Endothelial cell of umbilical vein (primary cell): ENCODE measurements at regions not wholly inside any gene's neighbourhood (a gene's known extent, or its start where the extent isn't known, plus 50 kb on each side); places are given as distances from the start of the nearest gene placed in this dataset.

Experiments
- BruUV-seq: library from RNA; stranded (reverse); fragments of 400-500 nt; replicated peaks from 2 replicates; lab custom pipeline; 2021; lab: Mats Ljungman, UMichigan
- CTCF ChIA-PET: fragments of 300-600, 350-600 bp; sonication (Branson Sonifier 250); formaldehyde crosslinking; loops from one replicate; lab custom pipeline; 2021; ENCODE audit warnings: antibody characterized with exemption, inconsistent platforms; lab: Charles Lee
- POLR2A ChIA-PET: fragments of 300-600, 350-600 bp; sonication (Branson Sonifier 250); formaldehyde crosslinking; loops from one replicate; lab custom pipeline; 2021; ENCODE audit warnings: antibody characterized with exemption, inconsistent platforms; lab: Charles Lee
- DNase-seq: peaks from one replicate; pipeline ENCODE4 v3.0.0-alpha.2; 2011; ENCODE audit warnings: low read depth, low spot score
- FAIRE-seq: peaks from 2 replicates; lab custom pipeline; 2011; peaks lifted over from hg19 to GRCh38; lab: Jason Lieb, UNC
- H2AFZ ChIP-seq: 2 replicates; pipeline ENCODE4 v1.6.0; 2012; ENCODE audit warnings: low read depth, low read length, control low read depth, inconsistent platforms
- H3K27ac ChIP-seq: 2 replicates; pipeline ENCODE4 v1.5.1; 2011; ENCODE audit warnings: low read depth, mild to moderate bottlenecking, control low read depth, low read length, moderate library complexity; ENCODE audit not compliant: insufficient read depth
- H3K27me3 ChIP-seq, 2 experiments: 2 replicates each; pipeline versions ENCODE4 v1.6.0 to v1.6.1; 2011; ENCODE audit warnings: low read length in 2 of 2, mixed read lengths in 1 of 2; ENCODE audit not compliant: control insufficient read depth in 2 of 2, insufficient read depth in 2 of 2
- H3K36me3 ChIP-seq, 2 experiments: 2 replicates in 1 of 2; 3 replicates in 1 of 2; pipeline ENCODE4 v1.5.1; 2011; ENCODE audit warnings: low read length in 2 of 2, mild to moderate bottlenecking in 1 of 2, moderate library complexity in 1 of 2; ENCODE audit not compliant: control insufficient read depth in 2 of 2, insufficient read depth in 2 of 2; ENCODE audit errors: extremely low read depth in 1 of 2
- H3K4me1 ChIP-seq: 3 replicates; pipeline ENCODE4 v1.5.1; 2011; ENCODE audit warnings: mild to moderate bottlenecking, low read length; ENCODE audit not compliant: control insufficient read depth, insufficient read depth; ENCODE audit errors: extremely low read depth
- H3K4me2 ChIP-seq: 2 replicates; pipeline ENCODE4 v1.6.1; 2011; ENCODE audit warnings: low read length, control low read depth, mixed read lengths; ENCODE audit not compliant: insufficient read depth
- H3K4me3 ChIP-seq, 3 experiments: fragments of 200-600 bp in 1 of 3; sonication (generic), shearing (Covaris generic) in 1 of 3; replicated peaks in 1 of 3; 2 replicates each; pipeline ENCODE4 v1.5.1; 2011 to 2016; ENCODE audit warnings: control low read depth in 3 of 3, low read length in 3 of 3, mild to moderate bottlenecking in 2 of 3, inconsistent platforms in 1 of 3, low read depth in 1 of 3, moderate library complexity in 1 of 3; ENCODE audit not compliant: insufficient read depth in 1 of 3
- H3K79me2 ChIP-seq: 2 replicates; pipeline ENCODE4 v1.6.0; 2012; ENCODE audit warnings: low read length, inconsistent platforms; ENCODE audit not compliant: control insufficient read depth, insufficient read depth
- H3K9ac ChIP-seq: replicated peaks from 2 replicates; pipeline ENCODE3; 2011; ENCODE audit warnings: low read length, control low read depth; ENCODE audit not compliant: insufficient read depth; ENCODE audit errors: extremely low read depth
- H3K9me1 ChIP-seq: replicated peaks from 3 replicates; pipeline ENCODE4 v1.6.0; 2011; ENCODE audit warnings: mild to moderate bottlenecking, low read length; ENCODE audit not compliant: control insufficient read depth, insufficient read depth; ENCODE audit errors: extremely low read depth
- H3K9me3 ChIP-seq: replicated peaks from 2 replicates; pipeline ENCODE4 v1.5.1; 2012; ENCODE audit warnings: low read length, inconsistent platforms; ENCODE audit not compliant: control insufficient read depth, insufficient read depth
- H4K20me1 ChIP-seq: replicated peaks from 2 replicates; pipeline ENCODE3; 2011; ENCODE audit warnings: mild to moderate bottlenecking, low read length; ENCODE audit not compliant: control insufficient read depth, insufficient read depth; ENCODE audit errors: extremely low read depth
- EZH2 ChIP-seq: IDR thresholded peaks from 2 replicates; pipeline ENCODE4 v1.6.1; 2012; ENCODE audit warnings: borderline replicate concordance, low read depth, mild to moderate bottlenecking, moderate library complexity, low read length, inconsistent platforms; ENCODE audit not compliant: severe bottlenecking
- FOS ChIP-seq: IDR thresholded peaks from 2 replicates; pipeline ENCODE4 v1.6.1; 2011; ENCODE audit warnings: mild to moderate bottlenecking, low read length, moderate library complexity, borderline replicate concordance; ENCODE audit not compliant: insufficient read depth
- GATA2 ChIP-seq: IDR thresholded peaks from 2 replicates; pipeline ENCODE4 v1.7.0; 2011; ENCODE audit warnings: low read depth, mild to moderate bottlenecking, moderate library complexity, mixed read lengths, low read length; ENCODE audit not compliant: insufficient read length, insufficient read depth
- JUN ChIP-seq: IDR thresholded peaks from 2 replicates; pipeline ENCODE4 v1.6.1; 2011; ENCODE audit warnings: borderline replicate concordance, low read depth; ENCODE audit not compliant: insufficient read length, insufficient read depth
- MAX ChIP-seq: IDR thresholded peaks from 2 replicates; pipeline ENCODE4 v1.6.1; 2011; ENCODE audit not compliant: insufficient read depth, insufficient read length
- MYC ChIP-seq: IDR thresholded peaks from one replicate; pipeline ENCODE4 v1.6.1; 2011; ENCODE audit warnings: mild to moderate bottlenecking, low read depth, low read length
- POLR2A ChIP-seq: IDR thresholded peaks from 2 replicates; pipeline ENCODE4 v1.6.1; 2012; ENCODE audit warnings: low read depth, mild to moderate bottlenecking, control low read depth, low read length
- POLR2AphosphoS5 ChIP-seq: IDR thresholded peaks from 2 replicates; pipeline ENCODE4 v1.6.1; 2012; ENCODE audit warnings: low read depth, mild to moderate bottlenecking, control low read depth, low read length, moderate library complexity; ENCODE audit not compliant: insufficient read depth
- dilution Hi-C: fragments of 300-500 bp; cut with MboI; formaldehyde crosslinking; loops from one replicate; pipeline ENCODE4 v1.15.0; 2019; ENCODE audit warnings: low sequenced_read_pairs; ENCODE audit not compliant: extremely low pct_ligation_motif_present
- intact Hi-C: fragments of 100-400 bp; cut with micrococcal nuclease; formaldehyde crosslinking; loops from one replicate; pipeline ENCODE4 v1.10.0; 2022
- TF ChIP-seq, protein P1 (sequence below), 2 donors: IDR thresholded peaks; 1 replicate in 1 of 2; 2 replicates in 1 of 2; pipeline ENCODE4 v1.5.1; 2011; ENCODE audit warnings: low read length in 2 of 2, mild to moderate bottlenecking in 2 of 2, moderate library complexity in 2 of 2, control low read depth in 1 of 2, inconsistent platforms in 1 of 2, low read depth in 1 of 2; ENCODE audit not compliant: insufficient read depth in 1 of 2; ENCODE audit errors: extremely low read depth in 1 of 2

DNA sequence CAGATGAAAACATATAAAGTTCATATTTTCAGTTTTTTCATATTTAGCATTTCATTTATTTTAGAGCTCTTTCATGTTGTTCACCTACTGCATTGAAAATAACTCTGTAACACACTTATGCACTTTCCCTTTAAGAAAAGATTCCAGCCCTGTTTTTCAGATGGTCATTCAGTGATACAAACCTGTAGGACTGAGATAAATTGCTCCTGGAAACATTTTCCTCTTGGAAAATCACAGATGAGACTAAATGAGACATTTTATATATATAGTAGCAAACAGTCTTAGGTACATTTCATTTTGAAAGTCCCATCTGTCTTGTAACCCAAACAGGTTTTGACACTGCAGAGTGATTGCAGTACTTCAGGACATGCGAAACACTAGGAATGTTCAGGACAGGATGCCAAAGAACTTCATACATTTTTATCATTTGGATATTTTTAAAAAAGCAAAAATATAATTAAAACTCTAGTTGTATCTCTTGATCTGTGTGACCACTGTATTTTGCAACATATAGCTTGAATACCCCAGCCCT lies 412.4 kb downstream of the MTX2 start:
- TF ChIP-seq GATA2 (no peak), MYC (no peak), EZH2 (no peak), POLR2AphosphoS5 (no peak), MAX (no peak), JUN (no peak), FOS (no peak), POLR2A (no peak)
- TF ChIP-seq, protein P1, sequence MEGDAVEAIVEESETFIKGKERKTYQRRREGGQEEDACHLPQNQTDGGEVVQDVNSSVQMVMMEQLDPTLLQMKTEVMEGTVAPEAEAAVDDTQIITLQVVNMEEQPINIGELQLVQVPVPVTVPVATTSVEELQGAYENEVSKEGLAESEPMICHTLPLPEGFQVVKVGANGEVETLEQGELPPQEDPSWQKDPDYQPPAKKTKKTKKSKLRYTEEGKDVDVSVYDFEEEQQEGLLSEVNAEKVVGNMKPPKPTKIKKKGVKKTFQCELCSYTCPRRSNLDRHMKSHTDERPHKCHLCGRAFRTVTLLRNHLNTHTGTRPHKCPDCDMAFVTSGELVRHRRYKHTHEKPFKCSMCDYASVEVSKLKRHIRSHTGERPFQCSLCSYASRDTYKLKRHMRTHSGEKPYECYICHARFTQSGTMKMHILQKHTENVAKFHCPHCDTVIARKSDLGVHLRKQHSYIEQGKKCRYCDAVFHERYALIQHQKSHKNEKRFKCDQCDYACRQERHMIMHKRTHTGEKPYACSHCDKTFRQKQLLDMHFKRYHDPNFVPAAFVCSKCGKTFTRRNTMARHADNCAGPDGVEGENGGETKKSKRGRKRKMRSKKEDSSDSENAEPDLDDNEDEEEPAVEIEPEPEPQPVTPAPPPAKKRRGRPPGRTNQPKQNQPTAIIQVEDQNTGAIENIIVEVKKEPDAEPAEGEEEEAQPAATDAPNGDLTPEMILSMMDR (IDR thresholded peaks at IDR 0.05; ENCODE audit: extremely low read depth in 1 of 2, insufficient read depth in 1 of 2, low read depth in 1 of 2, low read length in 2 of 2), result no peak
- no peak overlapping the region for H3K9ac ChIP-seq
- no peaks in the 10 kb centered on the region for H4K20me1 ChIP-seq
- H3K9me1 ChIP-seq, result no peaks in the 10 kb centered on the region
- H3K27ac ChIP-seq, result no peak overlapping the region
- no peak overlapping the region for H2AFZ ChIP-seq
- H3K4me2 ChIP-seq, result no peak overlapping the region
- H3K27me3 ChIP-seq, result peaks cover 16 to 18% of the 10 kb centered on the region in 2 experiments
- intact Hi-C loops, result no loop called here
- H3K4me3 ChIP-seq, result no peak overlapping the region
- no peaks in the 10 kb centered on the region for H3K36me3 ChIP-seq
- FAIRE-seq (no peak), DNase-seq (no peak)
- no TSS peak for BruUV-seq
- no peaks in the 10 kb centered on the region for H3K79me2 ChIP-seq
- POLR2A ChIA-PET, result no interaction called here
- dilution Hi-C loops, result no loop called here
- H3K9me3 ChIP-seq, result no peaks in the 10 kb centered on the region
- CTCF ChIA-PET, result interaction anchor here (0.8 to 2.2 kb wide), 5 partner anchors 9 to 28 kb away, joined by 3 to 12 read pairs (median 3); no protein-coding TSS in a partner anchor
- no peaks in the 10 kb centered on the region for H3K4me1 ChIP-seq
